H1 (cell line): ENCODE measurements at regions not wholly inside any gene's neighbourhood (a gene's known extent, or its start where the extent isn't known, plus 50 kb on each side); places are given as distances from the start of the nearest gene placed in this dataset.

Experiments
- CTCF ChIA-PET: fragments of 300-600 bp; sonication (Branson Sonifier 250); formaldehyde crosslinking; loops from one replicate; lab custom pipeline; 2021; ENCODE audit not compliant: partially characterized antibody; lab: Charles Lee
- POLR2A ChIA-PET: fragments of 300-600 bp; sonication (Branson Sonifier 250); formaldehyde crosslinking; loops from one replicate; lab custom pipeline; 2021; ENCODE audit warnings: inconsistent platforms; ENCODE audit not compliant: partially characterized antibody; lab: Charles Lee
- DNase-seq, 2 experiments: peaks; one replicate each; pipeline versions ENCODE4 v3.0.0 to v3.0.0-alpha.2; 2010 to 2022; ENCODE audit warnings: low spot score in 2 of 2, low read depth in 1 of 2, mixed read lengths in 1 of 2
- FAIRE-seq: peaks from 2 replicates; lab custom pipeline; 2011; peaks lifted over from hg19 to GRCh38; lab: Jason Lieb, UNC
- H2AFZ ChIP-seq: 2 replicates; pipeline ENCODE4 v1.8.1; 2012; ENCODE audit warnings: low read length, inconsistent platforms
- H2AK5ac ChIP-seq: 2 replicates; pipeline ENCODE4 v1.6.1; 2013; ENCODE audit warnings: low read depth, low read length
- H2BK120ac ChIP-seq: replicated peaks from 2 replicates; pipeline ENCODE3; 2013; ENCODE audit warnings: low read depth, low read length, inconsistent platforms
- H2BK12ac ChIP-seq: 2 replicates; pipeline ENCODE4 v1.6.1; 2013; ENCODE audit warnings: low read depth, low read length
- H2BK15ac ChIP-seq: 2 replicates; pipeline ENCODE4 v1.6.1; 2013; ENCODE audit warnings: low read length
- H2BK20ac ChIP-seq: 2 replicates; pipeline ENCODE4 v1.6.1; 2013; ENCODE audit warnings: low read length
- H2BK5ac ChIP-seq: 2 replicates; pipeline ENCODE4 v1.6.1; 2013; ENCODE audit warnings: low read depth, low read length
- H3K14ac ChIP-seq: 2 replicates; pipeline ENCODE4 v1.6.1; 2013; ENCODE audit warnings: inconsistent platforms; ENCODE audit not compliant: insufficient read length
- H3K18ac ChIP-seq: 2 replicates; pipeline ENCODE4 v1.6.1; 2013; ENCODE audit warnings: low read length; ENCODE audit errors: extremely low read depth
- H3K23ac ChIP-seq: 2 replicates; pipeline ENCODE4 v1.6.1; 2013; ENCODE audit warnings: inconsistent platforms; ENCODE audit not compliant: insufficient read length
- H3K23me2 ChIP-seq: 2 replicates; pipeline ENCODE4 v1.6.1; 2013; ENCODE audit warnings: low read depth, low read length
- H3K27ac ChIP-seq: 2 replicates; pipeline ENCODE4 v1.6.1; 2011; ENCODE audit warnings: low read depth, low read length, inconsistent platforms
- H3K27me3 ChIP-seq, 4 experiments: replicated peaks in 1 of 4; 1 replicate in 1 of 4; 2 replicates in 3 of 4; pipeline versions ENCODE4 v1.6.1 to v1.8.1; 2011 to 2013; ENCODE audit warnings: low read length in 3 of 4, mild to moderate bottlenecking in 3 of 4, inconsistent platforms in 2 of 4, mixed read lengths in 2 of 4, moderate library complexity in 1 of 4; ENCODE audit not compliant: control insufficient read depth in 3 of 4, insufficient read depth in 3 of 4; ENCODE audit errors: extremely low read depth in 1 of 4
- H3K36me3 ChIP-seq, 4 experiments: 2 replicates each; pipeline versions ENCODE4 v1.6.1 to v1.8.1; 2011 to 2013; ENCODE audit warnings: mild to moderate bottlenecking in 4 of 4, low read length in 3 of 4, moderate library complexity in 2 of 4, control low read depth in 1 of 4, inconsistent platforms in 1 of 4; ENCODE audit not compliant: insufficient read depth in 4 of 4, control insufficient read depth in 2 of 4
- H3K4ac ChIP-seq: replicated peaks from 2 replicates; pipeline ENCODE3; 2013; ENCODE audit warnings: low read length, low read depth, mixed read lengths, inconsistent platforms; ENCODE audit not compliant: insufficient read length
- H3K4me1 ChIP-seq, 4 experiments: replicated peaks in 1 of 4; 1 replicate in 1 of 4; 2 replicates in 3 of 4; pipeline versions ENCODE4 v1.6.1 to v1.8.1; 2011 to 2013; ENCODE audit warnings: low read length in 3 of 4, inconsistent platforms in 2 of 4, mixed read lengths in 1 of 4; ENCODE audit not compliant: insufficient read depth in 4 of 4, control insufficient read depth in 3 of 4
- H3K4me2 ChIP-seq, 2 experiments: 2 replicates each; pipeline versions ENCODE4 v1.6.1 to v1.8.1; 2011 to 2013; ENCODE audit warnings: low read depth in 2 of 2, low read length in 2 of 2, control low read depth in 1 of 2, inconsistent platforms in 1 of 2, mild to moderate bottlenecking in 1 of 2; ENCODE audit not compliant: insufficient read depth in 1 of 2
- H3K4me3 ChIP-seq, 4 experiments: fragments of 200-600, 300-600 bp in 1 of 4; sonication (generic), shearing (Covaris generic), sonication (Bioruptor Twin) in 1 of 4; 2 replicates each; pipeline versions ENCODE4 v1.5.1 to v1.8.1; 2011 to 2016; ENCODE audit warnings: low read length in 4 of 4, low read depth in 3 of 4, control low read depth in 2 of 4, inconsistent platforms in 2 of 4, mild to moderate bottlenecking in 2 of 4, mixed read lengths in 1 of 4, moderate library complexity in 1 of 4; ENCODE audit not compliant: insufficient read depth in 2 of 4; ENCODE audit errors: extremely low read depth in 1 of 4
- H3K56ac ChIP-seq: replicated peaks from 2 replicates; pipeline ENCODE3; 2013; ENCODE audit warnings: low read depth, mild to moderate bottlenecking, mixed read lengths, low read length, inconsistent platforms; ENCODE audit not compliant: insufficient read length
- H3K79me1 ChIP-seq: 2 replicates; pipeline ENCODE4 v1.6.1; 2013; ENCODE audit warnings: low read depth, low read length, control low read depth
- H3K79me2 ChIP-seq, 2 experiments: 2 replicates each; pipeline versions ENCODE4 v1.6.1 to v1.8.1; 2012 to 2013; ENCODE audit warnings: low read length in 2 of 2, mild to moderate bottlenecking in 2 of 2, inconsistent platforms in 1 of 2; ENCODE audit not compliant: insufficient read depth in 2 of 2, control insufficient read depth in 1 of 2
- H3K9ac ChIP-seq, 4 experiments: replicated peaks in 1 of 4; 1 replicate in 1 of 4; 2 replicates in 3 of 4; pipeline versions ENCODE4 v1.6.1 to v1.8.1; 2011 to 2013; ENCODE audit warnings: low read depth in 3 of 4, low read length in 3 of 4, control low read depth in 2 of 4, mild to moderate bottlenecking in 2 of 4, moderate library complexity in 2 of 4, inconsistent platforms in 1 of 4; ENCODE audit errors: extremely low read depth in 1 of 4
- H3K9me3 ChIP-seq, 2 experiments: 2 replicates each; pipeline versions ENCODE4 v1.6.1 to v1.8.1; 2012 to 2013; ENCODE audit warnings: mild to moderate bottlenecking in 2 of 2, moderate library complexity in 2 of 2, control low read depth in 1 of 2, inconsistent platforms in 1 of 2, low read depth in 1 of 2, low read length in 1 of 2, mixed read lengths in 1 of 2; ENCODE audit not compliant: insufficient read depth in 2 of 2
- H4K20me1 ChIP-seq, 2 experiments: replicated peaks in 1 of 2; 2 replicates each; pipeline versions ENCODE3 to v1.8.1; 2011 to 2013; ENCODE audit warnings: inconsistent platforms in 2 of 2, low read length in 2 of 2, mild to moderate bottlenecking in 1 of 2; ENCODE audit not compliant: insufficient read depth in 2 of 2, control insufficient read depth in 1 of 2
- H4K5ac ChIP-seq: 2 replicates; pipeline ENCODE4 v1.6.1; 2013; ENCODE audit warnings: low read length, low read depth, mixed read lengths, inconsistent platforms; ENCODE audit not compliant: insufficient read length
- H4K8ac ChIP-seq: 2 replicates; pipeline ENCODE4 v1.8.0; 2013; ENCODE audit warnings: mild to moderate bottlenecking, moderate library complexity, low read length, inconsistent platforms; ENCODE audit not compliant: insufficient read depth; ENCODE audit errors: extremely low read depth
- H4K91ac ChIP-seq: replicated peaks from 2 replicates; pipeline ENCODE3; 2013; ENCODE audit warnings: low read length, mixed read lengths, inconsistent platforms; ENCODE audit not compliant: insufficient read length
- BRCA1 ChIP-seq: IDR thresholded peaks from 2 replicates; pipeline ENCODE4 v1.6.1; 2012; ENCODE audit warnings: low read depth, low read length, improper control_type of control experiment
- CREB1 ChIP-seq: IDR thresholded peaks from 2 replicates; pipeline ENCODE4 v1.6.1; 2012; ENCODE audit warnings: inconsistent platforms
- EGR1 ChIP-seq: IDR thresholded peaks from 2 replicates; pipeline ENCODE4 v1.6.1; 2011; ENCODE audit warnings: low read depth, low read length, borderline replicate concordance
- EZH2 ChIP-seq: fragments of 200-600 bp; sonication (generic); IDR thresholded peaks from 2 replicates; pipeline ENCODE4 v1.7.1; 2012; ENCODE audit warnings: low read depth, mild to moderate bottlenecking, moderate library complexity, low read length, inconsistent platforms; ENCODE audit not compliant: severe bottlenecking
- FOSL1 ChIP-seq: IDR thresholded peaks from 2 replicates; pipeline ENCODE4 v1.6.1; 2011; ENCODE audit warnings: mild to moderate bottlenecking, low read depth, low read length, moderate library complexity; ENCODE audit not compliant: insufficient read depth
- HDAC2 ChIP-seq, 2 experiments: fragments of 300-600 bp in 1 of 2; sonication (generic) in 1 of 2; IDR thresholded peaks; 2 replicates each; pipeline ENCODE4 v1.6.1; 2011 to 2012; ENCODE audit warnings: low read depth in 2 of 2, low read length in 2 of 2, mild to moderate bottlenecking in 2 of 2, moderate library complexity in 2 of 2, borderline replicate concordance in 1 of 2, inconsistent platforms in 1 of 2
- RAD21 ChIP-seq, 2 experiments: IDR thresholded peaks in 1 of 2; conservative IDR thresholded peaks in 1 of 2; 2 replicates each; pipeline ENCODE4 v1.6.1; 2011; ENCODE audit warnings: low read depth in 2 of 2, low read length in 2 of 2, improper control_type of control experiment in 1 of 2, inconsistent platforms in 1 of 2, mild to moderate bottlenecking in 1 of 2, moderate library complexity in 1 of 2
- SAP30 ChIP-seq: fragments of 300-600 bp; sonication (generic); IDR thresholded peaks from 2 replicates; pipeline ENCODE4 v1.7.1; 2012; ENCODE audit warnings: low read length, moderate library complexity, mild to moderate bottlenecking, inconsistent platforms; ENCODE audit not compliant: insufficient read depth, insufficient replicate concordance
- SIRT6 ChIP-seq: IDR thresholded peaks from one replicate; pipeline ENCODE4 v1.7.1; 2012; ENCODE audit warnings: low read length, inconsistent platforms
- SUZ12 ChIP-seq: fragments of 200-600 bp; sonication (generic); IDR thresholded peaks from 2 replicates; pipeline ENCODE4 v1.6.1; 2012; ENCODE audit warnings: mild to moderate bottlenecking, inconsistent platforms, low read length, moderate library complexity, mixed read lengths
- WGBS, 2 experiments: shearing (Covaris generic) in 1 of 2; methylation state at CpG; one replicate each; pipeline versions ENCODE4 v1.1.6 to v1.1.7; 2013 to 2015; ENCODE audit warnings: low lambda C conversion rate in 2 of 2, mixed read lengths in 2 of 2, inconsistent platforms in 1 of 2, low coverage in 1 of 2, missing lambda C conversion rate in 1 of 2; ENCODE audit not compliant: insufficient replicate concordance in 2 of 2, insufficient coverage in 1 of 2, insufficient read length in 1 of 2; ENCODE audit errors: extremely low coverage in 1 of 2, missing lambda C conversion rate in 1 of 2; 5-methylcytosine and 5-hydroxymethylcytosine counted together

GRCh38 chr11:130775306-130776060 lies 140.8 kb downstream of the SNX19 start:
- H2AFZ ChIP-seq = no peak overlapping the region
- H3K56ac ChIP-seq = no peak overlapping the region
- no peak for FAIRE-seq
- no peak overlapping the region for H2AK5ac ChIP-seq
- H3K9me3 ChIP-seq = no peaks in the 10 kb centered on the region
- TF ChIP-seq FOSL1 (no peak), SAP30 (no peak), CREB1 (no peak), EGR1 (no peak), EZH2 (no peak), RAD21 (IDR thresholded peaks at IDR 0.05 in 1 of 2, conservative IDR thresholded peaks at IDR 0.05 in 1 of 2; ENCODE audit: low read depth in 2 of 2, low read length in 2 of 2) (no peak), BRCA1 (no peak), HDAC2 (IDR thresholded peaks at IDR 0.05; ENCODE audit: borderline replicate concordance in 1 of 2, low read depth in 2 of 2, low read length in 2 of 2) (no peak), SIRT6 (no peak), SUZ12 (no peak)
- H3K14ac ChIP-seq = no peak overlapping the region
- no peaks in the 10 kb centered on the region for H3K79me2 ChIP-seq
- no peak overlapping the region for H3K4me3 ChIP-seq
- H3K23ac ChIP-seq = no peak overlapping the region
- H2BK15ac ChIP-seq = no peak overlapping the region
- H4K91ac ChIP-seq = no peak overlapping the region
- no peak overlapping the region for H3K27ac ChIP-seq
- H4K8ac ChIP-seq = no peak overlapping the region
- H3K18ac ChIP-seq = no peak overlapping the region
- H3K4me2 ChIP-seq = no peak overlapping the region
- WGBS, 2 experiments = 91% methylated on average over 6 of the region's 6 CpGs; no CpG with 5 or more reads in 1 of the 2 experiments
- H3K23me2 ChIP-seq = peaks cover 3% of the 10 kb centered on the region; the same call in 1 of the 2 replicates
- no peak overlapping the region for H3K9ac ChIP-seq
- H3K79me1 ChIP-seq = no peaks in the 10 kb centered on the region
- H2BK120ac ChIP-seq = no peak overlapping the region
- no peaks in the 10 kb centered on the region for H3K4me1 ChIP-seq
- no peak overlapping the region for H2BK20ac ChIP-seq
- DNase-seq = no peak
- H2BK12ac ChIP-seq = no peak overlapping the region
- no peak overlapping the region for H4K5ac ChIP-seq
- no peak overlapping the region for H3K4ac ChIP-seq
- no peak overlapping the region for H2BK5ac ChIP-seq
- no peaks in the 10 kb centered on the region for H4K20me1 ChIP-seq
- no peaks in the 10 kb centered on the region for H3K36me3 ChIP-seq
- H3K27me3 ChIP-seq = no peaks in the 10 kb centered on the region
- ChIA-PET CTCF (no interaction called here), POLR2A (no interaction called here)
